ENCODE measurements at regions not wholly inside any gene's neighbourhood (a gene's known extent, or its start where the extent isn't known, plus 50 kb on each side); places are given as distances from the start of the nearest gene placed in this dataset.
A peak's percentile ranks its signal among the peaks of the same experiment; 100 is the strongest.

DNA sequence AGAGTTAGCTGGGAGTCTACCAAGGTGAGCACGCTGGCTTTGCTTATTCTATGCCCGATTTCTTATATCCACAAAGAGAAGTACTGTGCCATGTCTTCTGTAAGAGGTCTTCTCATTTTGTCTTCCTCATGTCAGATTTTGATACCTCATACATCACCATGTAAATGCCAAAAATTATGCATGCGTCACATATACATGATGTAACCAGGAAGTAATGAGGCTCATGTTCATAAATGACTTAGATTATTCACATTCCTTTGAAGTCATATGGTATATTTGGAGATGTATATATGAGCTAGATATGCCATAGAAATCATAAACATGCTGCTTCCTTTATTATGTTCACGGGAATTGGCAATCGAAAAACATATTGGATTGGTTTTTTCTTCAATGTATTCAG, 97.7 kb upstream of the CELF2 start:
- peak; percentile 35 for DNase-seq

DNA sequence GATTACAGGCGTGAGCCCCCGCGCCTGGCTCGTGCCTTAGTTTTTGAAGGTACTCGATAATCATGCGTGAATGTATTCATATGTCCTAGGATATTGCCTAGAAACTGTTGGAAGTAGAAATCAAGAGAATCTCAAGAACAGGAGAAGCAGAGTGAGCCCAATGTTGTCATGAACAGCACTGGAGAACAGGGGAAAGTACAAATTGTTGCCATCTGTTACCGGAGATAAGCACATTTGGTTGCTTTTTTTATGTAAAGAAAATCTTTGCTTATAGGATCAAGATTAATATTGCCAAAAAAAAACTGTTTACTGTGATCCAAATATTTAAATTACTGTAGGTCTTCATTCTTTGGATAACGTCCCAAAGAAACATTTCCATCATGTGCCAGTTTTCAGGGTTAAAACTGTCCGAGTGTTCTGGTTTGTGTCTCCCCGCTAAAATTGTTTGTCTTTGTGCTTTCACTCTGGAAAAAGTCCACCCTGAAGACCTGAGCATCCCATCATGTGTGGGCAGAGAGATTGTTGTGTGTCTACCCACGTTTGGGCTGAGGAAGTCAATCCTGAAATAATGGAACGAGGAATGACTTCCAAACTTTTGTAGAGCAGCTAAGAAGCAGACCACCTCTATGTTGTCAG, 95.7 kb upstream of the CELF2 start:
- DNase-seq, result no peak

DNA sequence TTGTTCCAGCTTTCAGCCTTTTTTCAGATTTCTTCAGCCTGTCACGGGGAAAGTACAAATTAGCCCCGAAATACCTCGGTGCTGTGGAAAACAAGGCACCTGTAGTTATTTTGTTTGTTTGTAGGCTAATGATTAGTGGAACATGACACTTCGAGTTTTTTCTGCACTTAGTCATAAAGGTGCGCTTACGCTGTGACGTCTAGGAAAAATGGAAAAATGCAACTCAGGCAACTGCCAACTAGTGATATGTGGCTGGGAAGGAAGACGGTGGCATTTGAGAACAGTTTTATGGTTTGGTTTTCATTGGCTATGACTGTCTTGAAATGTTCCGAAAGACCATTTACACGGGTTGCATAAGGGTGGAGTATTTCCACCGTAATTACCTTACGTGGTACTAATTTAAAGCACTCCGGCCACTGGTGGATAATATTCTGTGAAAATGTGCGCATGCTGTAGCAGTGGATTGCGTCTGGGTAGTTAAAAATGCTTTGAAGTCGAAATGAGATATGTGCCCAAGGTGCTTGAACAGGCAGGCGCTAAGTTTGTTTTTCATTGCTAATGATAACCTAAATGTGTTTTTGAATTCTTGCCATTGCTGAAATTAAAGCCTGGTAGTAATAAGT, 94.5 kb upstream of the CELF2 start:
- no peak for DNase-seq

DNA sequence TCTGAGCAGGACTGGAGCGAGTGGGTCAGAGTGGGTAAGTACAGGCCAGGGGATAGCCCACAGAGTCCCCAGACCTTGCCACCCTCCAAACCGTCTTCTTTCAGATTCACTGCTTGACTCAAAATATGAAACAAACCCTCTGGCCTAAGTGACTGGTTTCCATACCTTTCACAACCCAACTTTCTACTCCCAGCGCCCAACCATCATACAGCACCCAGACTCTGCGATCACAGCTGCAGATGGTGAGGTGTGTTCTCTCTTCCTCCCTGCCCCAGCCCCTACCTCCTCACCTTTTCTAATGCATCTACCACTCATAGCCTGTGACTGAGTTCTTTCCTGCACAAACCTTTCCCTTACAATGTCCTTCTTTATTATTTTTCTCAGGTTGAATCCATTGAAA, 92.0 kb upstream of the CELF2 start:
- DNase-seq, result no peak

DNA sequence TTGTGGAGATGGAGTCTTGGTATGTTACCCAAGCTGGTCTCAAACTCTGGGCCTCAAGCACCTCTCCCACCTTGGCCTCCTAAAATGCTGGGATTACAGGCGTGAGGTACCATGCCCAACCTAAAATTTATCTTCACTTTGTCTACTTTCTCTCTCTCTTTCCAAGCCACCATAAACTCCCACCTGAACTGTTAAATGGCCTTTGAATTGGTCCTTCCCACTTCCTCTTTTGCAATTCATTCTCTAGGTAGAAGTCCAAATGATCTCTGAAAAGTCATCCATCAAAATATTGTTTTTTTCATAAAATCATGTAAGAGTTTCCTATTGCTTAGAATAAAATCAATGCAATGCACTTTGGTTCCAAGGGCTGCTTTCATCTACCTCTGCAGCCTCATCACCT, 90.1 kb upstream of the CELF2 start:
- no peak for DNase-seq

DNA sequence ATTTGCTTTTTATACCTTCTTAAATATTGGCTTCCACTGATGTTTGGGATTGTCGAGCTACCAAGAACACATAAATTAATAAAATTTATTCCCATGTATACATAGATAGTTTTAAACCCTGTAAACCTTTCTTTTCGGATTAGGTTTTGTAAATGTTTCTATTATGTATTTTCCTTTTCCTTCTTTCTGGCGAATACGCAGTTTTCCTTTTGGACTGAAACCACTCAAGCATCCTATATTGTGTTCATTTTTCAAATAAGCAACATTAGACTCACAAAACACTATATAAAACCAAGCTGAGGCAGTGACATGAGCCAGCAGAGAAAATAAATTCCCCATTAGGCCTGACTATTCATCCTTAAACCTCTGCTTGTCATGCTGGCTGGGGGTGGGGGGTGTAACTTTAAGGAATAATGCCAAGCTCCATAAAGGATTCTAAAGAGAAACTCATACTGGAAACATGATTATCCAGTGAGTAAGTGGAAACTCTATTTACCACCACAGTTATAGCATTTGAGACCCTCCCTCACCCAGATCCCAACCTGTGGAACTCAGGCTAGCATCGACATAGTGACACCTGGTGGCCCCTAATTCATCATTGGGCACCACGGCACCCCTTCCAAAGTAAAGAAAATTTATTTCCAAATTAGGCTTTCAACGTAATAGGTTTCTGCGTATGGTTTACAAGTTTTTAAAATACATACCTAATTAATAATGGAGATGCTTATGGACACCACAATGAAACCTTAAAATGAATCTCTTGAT, 86.5 kb upstream of the CELF2 start:
- DNase-seq, result no peak

DNA sequence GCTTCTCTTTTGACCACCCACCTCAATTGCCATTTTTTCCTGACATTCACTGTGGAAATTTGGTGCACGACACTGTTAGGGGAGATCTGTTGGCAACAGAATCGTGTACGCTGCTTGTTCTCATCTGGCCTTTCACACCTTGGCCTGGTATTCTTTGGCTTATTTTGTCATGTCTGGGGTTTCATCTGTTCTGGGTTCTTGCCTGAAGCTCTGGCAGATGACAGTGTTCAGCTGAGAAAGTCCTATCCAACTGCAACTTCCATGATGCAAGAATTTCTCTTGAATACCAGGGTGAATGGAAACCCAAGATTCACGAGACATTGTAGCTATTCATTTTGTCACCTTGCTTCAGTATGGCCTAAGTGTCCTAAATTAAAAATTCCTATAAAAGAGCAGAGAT, 82.6 kb upstream of the CELF2 start:
- DNase-seq, result no peak

DNA sequence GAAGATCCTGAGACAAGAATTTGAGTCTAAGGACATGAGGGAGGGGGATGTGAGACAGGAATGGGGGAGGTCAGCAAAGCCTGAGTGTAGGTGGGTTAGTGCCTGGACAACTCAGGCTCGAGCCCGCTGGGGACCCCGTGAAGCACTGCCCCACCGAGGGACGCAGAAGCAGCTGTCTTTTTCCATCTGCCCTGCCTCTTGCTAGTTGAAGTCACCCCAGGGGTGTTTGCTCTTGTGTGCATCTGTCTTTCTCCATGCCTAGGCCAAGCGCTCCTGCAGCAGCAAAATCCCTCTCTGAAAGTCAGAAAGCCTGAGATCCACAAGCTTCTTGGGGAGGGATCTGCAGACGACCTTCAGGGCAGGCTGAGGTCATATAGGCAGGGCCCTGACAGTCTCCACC, 79.0 kb upstream of the CELF2 start:
- no peak for DNase-seq

DNA sequence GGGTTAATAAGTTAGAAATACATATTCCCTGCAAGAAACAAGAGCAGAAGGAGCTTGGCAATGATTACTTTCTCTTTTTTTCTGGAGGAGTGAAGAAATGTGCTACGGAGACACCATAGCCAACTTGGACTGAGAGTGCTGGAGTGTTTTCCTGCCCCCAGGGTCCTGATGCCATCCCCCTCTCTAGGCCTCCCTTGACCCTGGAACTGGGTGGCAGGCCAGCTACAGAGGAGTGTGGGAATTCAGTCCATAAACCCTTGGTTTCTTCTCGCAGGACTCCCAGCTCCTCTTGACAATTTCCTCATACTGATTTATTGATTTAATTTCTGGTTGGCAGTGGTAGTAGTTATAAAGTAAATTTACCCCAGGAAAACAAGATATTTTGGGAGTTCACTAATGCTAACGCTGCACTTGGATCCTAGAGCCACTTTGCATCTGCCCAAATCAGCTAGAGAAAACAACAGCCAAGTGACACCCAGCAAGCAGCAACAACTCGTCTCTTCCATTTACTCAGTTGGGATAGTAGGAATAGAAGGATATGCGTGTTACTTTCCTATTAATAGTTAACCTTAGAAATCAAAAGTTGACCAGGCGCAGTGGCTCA, 76.4 kb upstream of the CELF2 start:
- DNase-seq, result no peak

DNA sequence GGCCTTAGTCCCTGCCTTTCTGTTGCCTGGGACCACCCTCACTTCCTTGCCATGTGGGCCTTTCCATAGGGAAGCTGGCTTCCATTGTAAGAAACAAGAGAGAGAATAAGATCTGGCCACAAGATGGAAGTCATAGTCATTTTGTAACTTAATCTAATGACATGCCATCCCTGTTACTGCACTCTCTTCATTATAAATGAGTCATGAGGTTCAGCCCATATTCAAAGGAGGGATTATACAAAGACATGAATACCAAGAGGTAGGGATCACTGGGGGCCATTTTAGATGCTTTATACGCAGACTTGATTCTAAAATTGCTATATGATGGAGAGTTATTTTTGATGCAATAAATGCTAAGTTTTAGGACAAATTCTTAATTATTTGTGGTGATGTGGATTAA, 75.2 kb upstream of the CELF2 start:
- no peak for DNase-seq

DNA sequence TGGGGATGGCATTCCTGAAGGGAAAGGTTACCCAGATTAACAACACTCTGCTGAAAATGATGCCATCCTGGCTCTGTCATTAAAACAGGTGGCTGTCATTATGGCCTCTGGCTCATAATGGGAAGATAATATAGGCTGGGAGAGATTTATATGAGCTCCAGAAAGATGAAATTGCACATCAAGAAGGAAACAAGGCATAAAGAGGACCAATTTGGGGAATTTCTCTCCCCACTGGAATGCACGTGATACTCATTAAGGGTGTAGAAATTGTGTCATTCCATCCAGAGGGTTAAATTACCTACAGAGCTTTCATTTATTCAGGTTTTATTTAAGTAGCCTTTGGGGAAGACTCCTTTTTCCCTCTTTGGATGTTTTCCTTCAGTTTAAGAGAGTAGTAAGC, 71.6 kb upstream of the CELF2 start:
- no peak for DNase-seq

DNA sequence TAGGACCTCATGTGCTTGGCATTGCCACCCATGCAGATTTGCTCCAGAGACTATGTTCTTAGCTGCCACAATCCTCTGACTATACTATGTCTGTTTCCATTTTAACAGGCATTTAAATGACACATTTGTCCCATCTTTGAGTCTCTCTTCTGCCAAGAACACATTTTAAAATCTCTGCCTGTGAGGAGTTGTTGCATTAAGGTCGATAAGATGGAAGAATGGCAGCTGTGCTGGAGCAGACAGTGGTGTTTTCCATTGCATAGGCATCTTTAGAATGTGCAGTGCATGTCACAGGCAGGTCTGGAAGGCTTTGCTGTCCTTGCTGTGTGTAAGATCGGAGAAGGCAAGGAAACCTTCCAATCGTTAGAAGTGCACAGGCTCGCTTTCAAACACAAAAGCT, 70.9 kb upstream of the CELF2 start:
- DNase-seq, result no peak

DNA sequence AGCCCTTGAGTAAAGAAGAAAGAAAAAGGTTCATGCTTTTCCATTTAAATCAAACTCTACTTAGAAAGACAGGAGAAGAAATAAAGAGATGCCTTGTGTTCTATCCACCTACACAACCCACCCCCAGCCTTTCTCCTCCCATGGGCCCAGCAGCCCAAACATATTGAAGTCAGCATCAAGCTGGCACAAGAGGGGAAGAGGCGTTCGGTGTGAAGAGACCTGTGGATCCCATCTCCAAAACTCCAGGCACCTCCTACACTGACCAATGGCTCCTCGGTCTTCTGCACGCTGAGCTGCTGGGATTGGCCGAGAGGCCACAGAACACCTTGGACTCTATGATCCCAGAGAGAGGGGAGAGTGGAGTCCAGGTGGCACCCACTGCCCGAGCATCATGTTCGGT, 66.0 kb upstream of the CELF2 start:
- no peak for DNase-seq

DNA sequence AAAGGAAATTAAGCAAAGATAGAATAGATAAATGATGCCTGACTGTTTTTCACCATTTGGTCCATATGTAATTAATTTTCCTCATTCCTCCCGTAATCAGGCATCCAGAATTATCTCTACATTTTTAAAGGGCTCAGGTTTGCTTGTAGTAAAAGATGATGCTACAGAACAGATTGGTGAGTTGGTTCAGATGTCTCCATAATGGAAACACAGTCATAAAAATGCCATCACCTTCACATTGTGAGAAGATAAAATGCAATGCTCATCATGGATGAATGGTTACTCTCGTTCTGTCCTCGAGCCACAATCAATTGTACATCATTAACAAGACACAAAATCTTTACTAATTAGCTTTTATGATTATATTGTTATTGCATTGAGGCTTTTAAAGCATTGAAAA, 64.9 kb upstream of the CELF2 start:
- DNase-seq, result no peak

DNA sequence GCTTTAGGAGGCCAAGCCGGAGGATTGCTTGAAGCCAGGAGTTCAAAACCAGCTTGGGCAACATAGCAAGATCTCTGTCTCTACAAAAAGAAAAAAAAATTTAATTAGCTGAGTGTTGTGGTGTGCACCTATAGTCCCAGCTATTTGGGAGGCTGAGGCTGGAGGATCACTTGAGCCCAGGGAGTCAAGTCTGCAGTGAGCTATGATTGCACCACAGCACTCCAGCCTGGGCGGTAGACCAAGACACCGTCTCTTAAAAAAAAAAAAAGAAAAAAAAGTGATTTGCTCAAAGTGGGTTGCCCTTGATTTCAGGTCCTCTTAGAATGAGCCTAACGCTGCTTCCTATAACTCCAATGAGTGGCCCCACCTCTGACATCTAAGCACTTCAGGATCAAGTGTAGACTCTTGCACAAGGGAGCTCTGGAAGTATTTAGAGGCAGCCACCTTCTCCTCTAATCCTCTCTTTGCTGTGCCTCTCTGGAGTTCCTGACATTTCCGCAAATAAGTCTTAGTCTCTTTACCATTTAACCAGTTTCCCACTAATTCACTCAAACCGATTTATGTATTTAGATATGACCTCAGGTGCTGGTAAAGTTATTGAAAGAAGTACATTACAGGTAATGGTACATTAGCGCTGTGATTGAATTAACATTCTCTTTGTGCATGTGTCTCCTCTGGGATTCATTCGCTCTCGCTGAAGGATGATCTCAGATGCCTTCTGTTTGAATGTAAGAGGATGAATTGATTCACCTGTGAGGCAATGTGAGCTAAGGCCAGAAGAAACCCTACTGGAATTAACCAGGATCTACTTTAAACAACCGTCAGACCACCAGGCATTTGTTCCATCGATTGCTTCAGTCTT, 60.8 kb upstream of the CELF2 start:
- no peak for DNase-seq

DNA sequence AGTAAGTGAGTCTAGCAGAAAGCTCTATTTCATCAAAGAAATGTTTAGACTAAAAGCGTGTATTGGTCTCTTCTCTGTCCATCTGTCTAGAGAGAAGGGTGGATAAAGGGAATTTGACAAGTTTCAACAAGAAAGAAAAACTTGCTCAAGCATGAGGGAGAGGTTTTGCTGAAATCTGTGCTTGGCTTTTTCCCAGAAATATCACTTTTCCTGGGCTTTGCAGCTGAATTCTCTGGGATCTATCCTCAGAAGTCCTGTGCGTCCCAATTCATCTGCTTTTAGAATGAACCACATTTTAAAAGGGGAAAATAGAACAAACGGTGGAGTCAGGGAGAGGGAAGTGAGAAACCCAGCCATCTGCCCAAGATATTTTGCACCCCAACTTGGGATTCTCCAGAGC, 59.6 kb upstream of the CELF2 start:
- no peak for DNase-seq

DNA sequence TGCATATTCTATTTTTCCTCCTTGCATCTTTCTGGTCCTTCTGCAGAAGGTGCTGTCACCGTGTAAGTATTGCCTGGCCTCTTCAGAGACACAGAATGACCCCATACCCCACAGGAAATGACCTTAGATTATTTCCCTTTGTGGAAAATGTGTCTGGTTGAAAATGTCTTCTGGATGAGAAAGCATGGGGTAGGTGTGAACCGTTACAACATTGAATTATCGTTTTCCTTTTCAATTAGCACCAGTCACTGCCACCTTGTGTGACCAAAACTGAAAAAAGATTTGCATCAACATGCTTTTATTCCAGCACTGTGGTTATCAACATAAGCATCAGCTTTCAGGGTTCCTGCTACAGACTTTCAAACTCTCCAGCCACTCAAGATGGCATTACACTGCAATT, 58.0 kb upstream of the CELF2 start:
- DNase-seq, result no peak

DNA sequence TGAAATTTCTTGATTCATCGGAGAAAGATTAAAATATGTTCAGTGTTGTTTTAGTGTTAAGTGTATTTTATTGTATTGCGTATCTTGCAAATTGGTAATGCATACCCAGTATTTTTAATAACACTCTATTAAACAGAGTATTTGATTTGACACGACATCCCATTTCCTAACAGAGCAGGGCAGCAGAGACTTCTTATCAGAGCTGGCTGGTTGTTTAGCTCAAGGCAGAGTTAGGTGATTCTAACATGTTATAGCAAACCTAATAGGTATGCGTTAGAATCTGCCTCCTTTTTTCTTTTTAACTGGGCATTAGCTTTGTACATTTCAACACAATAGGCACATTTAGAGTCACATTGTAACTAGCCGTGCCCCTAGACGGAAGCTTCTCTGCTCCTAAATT, 57.1 kb upstream of the CELF2 start:
- DNase-seq, result no peak

DNA sequence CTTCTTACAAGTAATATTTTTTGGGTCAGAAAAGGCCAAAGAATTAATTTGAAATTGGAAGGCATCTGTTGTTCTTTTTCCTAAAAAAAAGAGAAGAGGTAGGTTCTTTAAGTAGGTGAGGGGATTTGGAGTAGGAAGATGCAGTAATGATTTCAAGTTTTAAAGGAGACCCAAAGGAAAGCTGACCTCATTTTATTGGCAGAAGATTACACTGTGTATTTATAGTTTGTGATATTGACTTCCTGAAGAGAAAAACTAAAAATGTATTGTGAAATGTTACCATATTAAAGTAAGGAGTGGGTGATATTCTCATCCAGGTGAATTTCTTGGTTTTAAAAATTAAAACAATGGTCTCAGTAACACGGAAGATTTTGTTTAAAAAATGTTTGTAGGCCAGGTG, 56.6 kb upstream of the CELF2 start:
- no peak for DNase-seq

DNA sequence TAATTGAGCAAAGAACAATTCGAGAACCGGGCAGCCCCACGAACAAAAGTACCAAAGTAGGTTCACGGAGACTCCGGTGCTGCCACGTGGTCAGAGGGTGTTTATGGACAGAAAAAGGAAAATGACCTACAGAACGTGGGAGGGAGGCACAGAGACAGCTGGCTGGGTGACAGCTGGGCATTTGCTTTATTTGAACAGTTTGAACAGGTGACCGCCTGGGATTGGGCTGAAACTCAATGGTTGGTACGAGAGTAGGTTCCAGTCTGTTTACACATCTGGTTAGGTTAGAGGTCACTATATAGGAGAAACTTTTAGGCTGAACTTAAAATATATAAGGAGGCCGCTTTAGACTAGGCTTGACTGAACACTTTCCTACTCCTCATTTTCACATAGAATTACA, 50.6 kb upstream of the CELF2 start:
- DNase-seq, result no peak

DNA sequence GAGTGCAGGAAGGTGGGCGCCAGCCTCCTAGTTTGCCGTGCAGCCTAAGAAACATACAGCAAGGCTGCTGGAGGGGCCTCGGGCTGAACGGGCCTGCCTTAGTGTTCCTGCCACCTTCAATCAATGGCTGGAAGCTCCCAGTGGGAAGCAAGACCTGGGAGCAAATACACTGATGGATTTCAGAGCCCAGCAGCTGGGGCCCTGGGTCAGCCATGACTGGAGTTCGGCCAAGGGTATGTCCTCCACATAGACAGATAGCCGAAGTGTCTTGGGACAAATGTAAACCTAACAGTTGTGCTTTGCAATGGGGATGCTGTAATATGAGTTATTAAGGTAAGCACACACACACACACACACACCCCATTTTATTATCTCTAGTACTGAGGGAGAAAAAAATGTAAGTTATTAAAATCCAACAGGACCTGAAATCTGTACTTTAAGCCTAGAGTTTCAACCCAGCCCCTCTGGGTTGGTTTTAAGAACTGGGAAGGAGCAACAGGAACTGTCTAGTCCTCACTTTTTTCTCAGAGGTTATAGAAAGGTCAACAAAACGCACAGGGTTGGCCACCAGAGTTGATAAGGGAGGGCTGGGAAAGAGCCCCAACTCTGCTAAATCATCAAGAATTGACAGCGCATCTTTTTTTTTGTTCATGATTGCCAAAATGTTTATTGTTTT, 50.0 kb upstream of the CELF2 start:
- no peak for DNase-seq
